GM12878 (cell line): ENCODE measurements at regions not wholly inside any gene's neighbourhood (a gene's known extent, or its start where the extent isn't known, plus 50 kb on each side); places are given as distances from the start of the nearest gene placed in this dataset.

Experiments used
- ATAC-seq: fragments of 200-7000 bp; cut with Tn5 transposase; 3 replicates; pipeline ENCODE4 v1.9.1; 2020; ENCODE audit warnings: mild to moderate bottlenecking, moderate library complexity
- BruUV-seq: library from RNA; stranded (reverse); fragments of 400-500 nt; replicated peaks from 2 replicates; lab custom pipeline; 2021; lab: Mats Ljungman, UMichigan
- CTCF ChIA-PET: fragments of 300-600 bp; sonication (Branson Sonifier 250); formaldehyde crosslinking; extraction: SDS; loops from one replicate; lab custom pipeline; 2021; ENCODE audit warnings: inconsistent platforms; lab: Yijun Ruan, JAX
- POLR2A ChIA-PET: fragments of 350-600 bp; formaldehyde crosslinking; extraction: SDS; loops from one replicate; lab custom pipeline; 2021; ENCODE audit warnings: inconsistent platforms; lab: Charles Lee
- RAD21 ChIA-PET: fragments of 300-600 bp; sonication (Branson Sonifier 250); formaldehyde crosslinking; loops from one replicate; lab custom pipeline; 2023; ENCODE audit warnings: antibody characterized with exemption; ENCODE audit not compliant: unreplicated experiment; lab: Charles Lee
- SMC1A ChIA-PET: fragments of 300-600 bp; sonication (Branson Sonifier 250); formaldehyde crosslinking; loops from one replicate; lab custom pipeline; 2023; ENCODE audit not compliant: unreplicated experiment, uncharacterized antibody; lab: Charles Lee
- DNase-seq: peaks from one replicate; pipeline ENCODE4 v3.0.0-alpha.2; 2011; ENCODE audit warnings: low read depth, low spot score
- FAIRE-seq: peaks from 3 replicates; lab custom pipeline; 2011; peaks lifted over from hg19 to GRCh38; lab: Jason Lieb, UNC
- H2AFZ ChIP-seq: 2 replicates; pipeline ENCODE4 v1.6.0; 2011; ENCODE audit warnings: low read depth, low read length, control low read depth; ENCODE audit not compliant: control insufficient read depth
- H3K27ac ChIP-seq: 2 replicates; pipeline ENCODE4 v1.5.1; 2011; ENCODE audit warnings: control low read depth; ENCODE audit not compliant: control insufficient read depth, insufficient read depth
- H3K27me3 ChIP-seq, 2 experiments: replicated peaks in 1 of 2; 2 replicates each; pipeline versions ENCODE4 v1.6.0 to v1.6.1; 2011; ENCODE audit warnings: low read length in 1 of 2; ENCODE audit not compliant: control insufficient read depth in 2 of 2, insufficient read depth in 2 of 2
- H3K36me3 ChIP-seq, 2 experiments: 2 replicates each; pipeline ENCODE4 v1.5.1; 2011; ENCODE audit warnings: low read length in 1 of 2; ENCODE audit not compliant: control insufficient read depth in 2 of 2, insufficient read depth in 2 of 2
- H3K4me1 ChIP-seq: 2 replicates; pipeline ENCODE4 v1.6.1; 2011; ENCODE audit warnings: mild to moderate bottlenecking, low read length, moderate library complexity, mixed read lengths; ENCODE audit not compliant: control insufficient read depth, insufficient read depth
- H3K4me2 ChIP-seq: 2 replicates; pipeline ENCODE4 v1.6.0; 2011; ENCODE audit warnings: control low read depth; ENCODE audit not compliant: control insufficient read depth, insufficient read depth
- H3K4me3 ChIP-seq: fragments of 200-600 bp; sonication (generic); 2 replicates; pipeline ENCODE4 v1.5.1; 2016
- H3K79me2 ChIP-seq: 2 replicates; pipeline ENCODE4 v1.6.0; 2011; ENCODE audit warnings: low read length; ENCODE audit not compliant: control insufficient read depth, insufficient read depth
- H3K9ac ChIP-seq: 2 replicates; pipeline ENCODE4 v1.8.0; 2011; ENCODE audit warnings: low read length, control low read depth, mixed read lengths; ENCODE audit not compliant: control insufficient read depth, insufficient read depth
- H3K9me3 ChIP-seq: replicated peaks from 3 replicates; pipeline ENCODE4 v1.5.1; 2011; ENCODE audit warnings: mild to moderate bottlenecking, low read length; ENCODE audit not compliant: control insufficient read depth, insufficient read depth
- H4K20me1 ChIP-seq: 2 replicates; pipeline ENCODE4 v1.6.0; 2011; ENCODE audit not compliant: control insufficient read depth, insufficient read depth
- ATF3 ChIP-seq: IDR thresholded peaks from 2 replicates; pipeline ENCODE4 v1.6.1; 2011; ENCODE audit warnings: low read depth, mild to moderate bottlenecking, low read length, moderate library complexity, borderline replicate concordance; ENCODE audit errors: extremely low read depth
- BCL11A ChIP-seq: IDR thresholded peaks from 2 replicates; pipeline ENCODE4 v1.6.1; 2011; ENCODE audit warnings: low read depth, low read length
- KLF5 ChIP-seq: fragments of 450-650 bp; IDR thresholded peaks from 2 replicates; pipeline ENCODE4 v1.6.1; 2014; ENCODE audit warnings: mild to moderate bottlenecking; ENCODE audit not compliant: partially characterized antibody
- LARP7 ChIP-seq: fragments of 450-650 bp; IDR thresholded peaks from 2 replicates; pipeline ENCODE4 v1.6.1; 2017; ENCODE audit warnings: mild to moderate bottlenecking
- MLLT1 ChIP-seq: fragments of 450-650 bp; IDR thresholded peaks from 2 replicates; pipeline ENCODE4 v1.6.1; 2016; ENCODE audit warnings: mild to moderate bottlenecking
- NR2F1 ChIP-seq: fragments of 450-650 bp; conservative IDR thresholded peaks from 2 replicates; pipeline ENCODE4 v1.6.1; 2017; ENCODE audit warnings: mild to moderate bottlenecking
- PAX5 ChIP-seq: IDR thresholded peaks from 2 replicates; pipeline ENCODE4 v1.6.1; 2011; ENCODE audit warnings: low read depth, low read length, borderline replicate concordance
- POLR2AphosphoS2 ChIP-seq: IDR thresholded peaks from 2 replicates; pipeline ENCODE4 v1.6.1; 2011; ENCODE audit warnings: low read depth, mild to moderate bottlenecking, low read length, improper control_type of control experiment, moderate library complexity
- SIN3A ChIP-seq: IDR thresholded peaks from 2 replicates; pipeline ENCODE4 v1.6.1; 2012; ENCODE audit warnings: low read depth, low read length, improper control_type of control experiment
- SMC3 ChIP-seq: IDR thresholded peaks from 2 replicates; pipeline ENCODE4 v1.6.1; 2011; ENCODE audit warnings: low read length, improper control_type of control experiment, borderline replicate concordance
- SUPT20H ChIP-seq: IDR thresholded peaks from 2 replicates; pipeline ENCODE4 v1.6.1; 2011; ENCODE audit warnings: low read depth, mild to moderate bottlenecking, low read length, moderate library complexity, borderline replicate concordance; ENCODE audit not compliant: control insufficient read depth
- TAF1 ChIP-seq: IDR thresholded peaks from 2 replicates; pipeline ENCODE4 v1.6.1; 2011; ENCODE audit warnings: mild to moderate bottlenecking, low read depth, low read length, borderline replicate concordance
- ZNF687 ChIP-seq: fragments of 450-650 bp; IDR thresholded peaks from 2 replicates; pipeline ENCODE4 v1.6.1; 2017; ENCODE audit warnings: mild to moderate bottlenecking, moderate library complexity
- ZZZ3 ChIP-seq: IDR thresholded peaks from 2 replicates; pipeline ENCODE4 v1.6.1; 2011; ENCODE audit warnings: low read depth; ENCODE audit not compliant: control insufficient read depth, insufficient read length
- WGBS: methylation state at CpG from one replicate; pipeline ENCODE4 v1.1.6; 2016; ENCODE audit warnings: low lambda C conversion rate; ENCODE audit not compliant: insufficient replicate concordance, insufficient coverage; ENCODE audit errors: missing lambda C conversion rate; 5-methylcytosine and 5-hydroxymethylcytosine counted together
- in situ Hi-C: fragments of 300-500 bp; cut with MboI; formaldehyde crosslinking; loops from 9 replicates; pipeline ENCODE4 v1.14.3; 2018; ENCODE audit warnings: mixed read lengths
- intact Hi-C: fragments of 100-400 bp; cut with micrococcal nuclease; formaldehyde crosslinking; loops from one replicate; pipeline ENCODE4 v1.14.2; 2022; ENCODE audit not compliant: unreplicated experiment
- TF ChIP-seq, protein P1 (sequence below), 3 experiments: IDR thresholded peaks in 2 of 3; conservative IDR thresholded peaks in 1 of 3; 2 replicates each; pipeline ENCODE4 v1.5.1; 2011; ENCODE audit warnings: low read depth in 3 of 3, low read length in 3 of 3, mild to moderate bottlenecking in 3 of 3, control low read depth in 2 of 3, moderate library complexity in 2 of 3, inconsistent platforms in 1 of 3, mixed read lengths in 1 of 3; ENCODE audit not compliant: control insufficient read depth in 2 of 3, insufficient read depth in 1 of 3; ENCODE audit errors: extremely low read depth in 1 of 3
- TF ChIP-seq, protein P2 (sequence below): fragments of 450-650 bp; IDR thresholded peaks from 2 replicates; pipeline ENCODE4 v1.6.1; 2016; ENCODE audit warnings: mild to moderate bottlenecking

- H3K27ac ChIP-seq, result no peak overlapping the region
- no peaks in the 10 kb centered on the region for H3K36me3 ChIP-seq
- H3K9me3 ChIP-seq, result no peaks in the 10 kb centered on the region; the same call in 1 of the 3 replicates
- BruUV-seq, result no TSS peak
- ChIA-PET RAD21 (no interaction called here), CTCF (no interaction called here), POLR2A (no interaction called here), SMC1A (no interaction called here)
- no peak for FAIRE-seq
- intact Hi-C loops (no loop called here), in situ Hi-C loops (no loop called here)
- WGBS, result 70% methylated on average over 21 of the region's 21 CpGs
- H3K4me1 ChIP-seq, result no peaks in the 10 kb centered on the region
- H3K27me3 ChIP-seq, result no peaks in the 10 kb centered on the region
- no peaks in the 10 kb centered on the region for H3K79me2 ChIP-seq
- no peak overlapping the region for H3K9ac ChIP-seq
- no peaks in the 10 kb centered on the region for H4K20me1 ChIP-seq
- DNase-seq, result no peak
- ATAC-seq, result no peak
- H3K4me3 ChIP-seq, result no peak overlapping the region
- H3K4me2 ChIP-seq, result no peak overlapping the region
- no peak overlapping the region for H2AFZ ChIP-seq
- TF ChIP-seq BCL11A (no peak), SIN3A (no peak), ATF3 (no peak), TAF1 (no peak), SUPT20H (no peak), ZNF687 (no peak), SMC3 (no peak), MLLT1 (no peak), ZZZ3 (no peak), LARP7 (no peak), POLR2AphosphoS2 (no peak), PAX5 (no peak), NR2F1 (no peak), KLF5 (no peak)
- TF ChIP-seq, protein P1, sequence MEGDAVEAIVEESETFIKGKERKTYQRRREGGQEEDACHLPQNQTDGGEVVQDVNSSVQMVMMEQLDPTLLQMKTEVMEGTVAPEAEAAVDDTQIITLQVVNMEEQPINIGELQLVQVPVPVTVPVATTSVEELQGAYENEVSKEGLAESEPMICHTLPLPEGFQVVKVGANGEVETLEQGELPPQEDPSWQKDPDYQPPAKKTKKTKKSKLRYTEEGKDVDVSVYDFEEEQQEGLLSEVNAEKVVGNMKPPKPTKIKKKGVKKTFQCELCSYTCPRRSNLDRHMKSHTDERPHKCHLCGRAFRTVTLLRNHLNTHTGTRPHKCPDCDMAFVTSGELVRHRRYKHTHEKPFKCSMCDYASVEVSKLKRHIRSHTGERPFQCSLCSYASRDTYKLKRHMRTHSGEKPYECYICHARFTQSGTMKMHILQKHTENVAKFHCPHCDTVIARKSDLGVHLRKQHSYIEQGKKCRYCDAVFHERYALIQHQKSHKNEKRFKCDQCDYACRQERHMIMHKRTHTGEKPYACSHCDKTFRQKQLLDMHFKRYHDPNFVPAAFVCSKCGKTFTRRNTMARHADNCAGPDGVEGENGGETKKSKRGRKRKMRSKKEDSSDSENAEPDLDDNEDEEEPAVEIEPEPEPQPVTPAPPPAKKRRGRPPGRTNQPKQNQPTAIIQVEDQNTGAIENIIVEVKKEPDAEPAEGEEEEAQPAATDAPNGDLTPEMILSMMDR (IDR thresholded peaks at IDR 0.05 in 2 of 3, conservative IDR thresholded peaks at IDR 0.05 in 1 of 3; ENCODE audit: control insufficient read depth in 2 of 3, extremely low read depth in 1 of 3, insufficient read depth in 1 of 3, low read depth in 3 of 3, low read length in 3 of 3), result no peak
- TF ChIP-seq, protein P2, sequence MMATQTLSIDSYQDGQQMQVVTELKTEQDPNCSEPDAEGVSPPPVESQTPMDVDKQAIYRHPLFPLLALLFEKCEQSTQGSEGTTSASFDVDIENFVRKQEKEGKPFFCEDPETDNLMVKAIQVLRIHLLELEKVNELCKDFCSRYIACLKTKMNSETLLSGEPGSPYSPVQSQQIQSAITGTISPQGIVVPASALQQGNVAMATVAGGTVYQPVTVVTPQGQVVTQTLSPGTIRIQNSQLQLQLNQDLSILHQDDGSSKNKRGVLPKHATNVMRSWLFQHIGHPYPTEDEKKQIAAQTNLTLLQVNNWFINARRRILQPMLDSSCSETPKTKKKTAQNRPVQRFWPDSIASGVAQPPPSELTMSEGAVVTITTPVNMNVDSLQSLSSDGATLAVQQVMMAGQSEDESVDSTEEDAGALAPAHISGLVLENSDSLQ, result no peak
Observed at GRCh38 chr12:124167141-124167540, 127.8 kb upstream of the RFLNA start.
